ENCODE measurements at regions not wholly inside any gene's neighbourhood (a gene's known extent, or its start where the extent isn't known, plus 50 kb on each side); places are given as distances from the start of the nearest gene placed in this dataset.
A peak's percentile ranks its signal among the peaks of the same experiment; 100 is the strongest.

DNA sequence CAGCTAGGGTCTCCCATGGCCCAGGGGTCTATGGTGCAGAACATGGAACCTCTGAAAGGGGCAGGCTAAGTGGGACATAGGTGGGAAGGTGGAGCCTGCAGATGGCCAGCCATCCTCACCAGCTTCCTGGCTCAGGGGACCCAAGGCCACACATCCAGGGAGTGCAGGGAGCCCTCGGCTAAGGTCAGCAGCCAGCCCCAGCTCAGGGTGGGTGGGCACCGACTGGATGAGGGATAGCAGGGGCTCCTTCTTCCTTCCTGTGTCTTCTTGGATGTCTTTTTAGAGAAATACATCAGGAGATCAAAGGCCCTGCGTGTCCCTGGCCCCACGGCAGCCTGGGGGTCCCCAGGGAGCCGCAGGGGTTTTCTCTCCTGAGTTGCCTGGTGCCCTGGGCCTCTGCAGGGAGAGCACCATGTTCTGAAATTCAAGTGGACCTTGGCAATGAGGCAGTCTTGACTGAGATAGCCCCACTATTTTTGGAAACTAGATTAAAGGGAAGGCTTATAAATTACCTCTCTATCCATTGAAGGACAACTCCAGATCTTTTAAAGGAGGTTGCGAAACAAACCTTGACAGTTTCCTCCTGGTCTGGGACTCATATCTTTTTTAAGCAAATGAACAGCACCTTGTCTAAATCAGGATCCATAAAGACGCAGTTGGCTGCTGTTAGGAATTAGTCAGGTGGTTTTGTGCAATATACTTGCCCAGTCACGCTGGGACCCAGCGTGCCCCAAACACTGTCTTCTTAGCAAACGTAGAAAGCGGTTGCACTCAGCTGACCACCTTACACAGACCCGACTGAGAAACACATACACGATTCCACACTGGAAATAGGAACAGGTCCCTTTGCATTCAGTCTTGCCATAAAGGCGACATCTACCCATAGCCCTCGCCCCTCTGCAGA is 242.3 kb downstream of the TOMM20 start:
- TF ChIP-seq POLR2A (IDR thresholded peaks at IDR 0.05) (no peak), POLR2AphosphoS5 (IDR thresholded peaks at IDR 0.05) (peak; percentile 26)
- TF ChIP-seq, protein P1, sequence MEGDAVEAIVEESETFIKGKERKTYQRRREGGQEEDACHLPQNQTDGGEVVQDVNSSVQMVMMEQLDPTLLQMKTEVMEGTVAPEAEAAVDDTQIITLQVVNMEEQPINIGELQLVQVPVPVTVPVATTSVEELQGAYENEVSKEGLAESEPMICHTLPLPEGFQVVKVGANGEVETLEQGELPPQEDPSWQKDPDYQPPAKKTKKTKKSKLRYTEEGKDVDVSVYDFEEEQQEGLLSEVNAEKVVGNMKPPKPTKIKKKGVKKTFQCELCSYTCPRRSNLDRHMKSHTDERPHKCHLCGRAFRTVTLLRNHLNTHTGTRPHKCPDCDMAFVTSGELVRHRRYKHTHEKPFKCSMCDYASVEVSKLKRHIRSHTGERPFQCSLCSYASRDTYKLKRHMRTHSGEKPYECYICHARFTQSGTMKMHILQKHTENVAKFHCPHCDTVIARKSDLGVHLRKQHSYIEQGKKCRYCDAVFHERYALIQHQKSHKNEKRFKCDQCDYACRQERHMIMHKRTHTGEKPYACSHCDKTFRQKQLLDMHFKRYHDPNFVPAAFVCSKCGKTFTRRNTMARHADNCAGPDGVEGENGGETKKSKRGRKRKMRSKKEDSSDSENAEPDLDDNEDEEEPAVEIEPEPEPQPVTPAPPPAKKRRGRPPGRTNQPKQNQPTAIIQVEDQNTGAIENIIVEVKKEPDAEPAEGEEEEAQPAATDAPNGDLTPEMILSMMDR (IDR thresholded peaks at IDR 0.05), result no peak
